ENCODE measurements at regions not wholly inside any gene's neighbourhood (a gene's known extent, or its start where the extent isn't known, plus 50 kb on each side); places are given as distances from the start of the nearest gene placed in this dataset.
"Not testable (repeated sequence)": the region's sequence is repeated elsewhere in the genome, so short reads cannot be mapped to it uniquely, and the experiment has no call there.

DNA sequence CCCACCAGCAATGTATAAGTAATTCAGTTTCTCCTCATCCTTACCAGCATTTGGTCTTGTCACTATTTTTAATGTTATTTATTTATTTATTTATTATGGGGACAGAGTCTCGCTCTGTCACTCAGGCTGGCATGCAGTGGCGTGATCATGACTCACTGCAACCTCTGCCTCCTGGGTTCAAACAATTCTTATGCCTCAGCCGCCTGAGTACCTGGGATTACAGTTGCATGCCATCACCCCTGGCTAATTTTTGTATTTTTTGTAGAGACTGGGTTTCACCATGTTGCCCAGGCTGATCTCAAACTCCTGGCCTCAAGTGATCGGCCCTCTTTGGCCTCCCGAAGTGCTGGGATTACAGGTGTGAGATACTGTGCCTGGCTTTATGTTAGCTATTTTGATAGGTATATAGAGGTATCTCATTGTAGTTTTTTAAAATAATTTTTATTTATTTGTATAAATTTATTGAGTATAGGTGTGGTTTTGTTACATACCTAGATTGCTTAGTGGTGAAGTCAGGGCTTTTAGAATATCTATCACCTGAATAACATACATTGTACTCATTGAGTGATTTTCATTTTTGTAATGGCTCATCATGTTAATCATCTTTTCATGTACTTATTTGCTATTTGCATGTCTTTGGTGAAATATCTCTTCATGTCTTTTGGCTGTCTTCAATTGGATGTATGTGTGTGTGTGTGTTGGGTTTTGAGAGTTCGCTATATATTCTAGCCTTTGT is 53.3 kb downstream of the TANC2 start:
- no peak for DNase-seq (ENCODE audit: low read depth, low spot score)
- ChIA-PET CTCF (no interaction called here), POLR2A (no interaction called here)
- TF ChIP-seq, protein P1, sequence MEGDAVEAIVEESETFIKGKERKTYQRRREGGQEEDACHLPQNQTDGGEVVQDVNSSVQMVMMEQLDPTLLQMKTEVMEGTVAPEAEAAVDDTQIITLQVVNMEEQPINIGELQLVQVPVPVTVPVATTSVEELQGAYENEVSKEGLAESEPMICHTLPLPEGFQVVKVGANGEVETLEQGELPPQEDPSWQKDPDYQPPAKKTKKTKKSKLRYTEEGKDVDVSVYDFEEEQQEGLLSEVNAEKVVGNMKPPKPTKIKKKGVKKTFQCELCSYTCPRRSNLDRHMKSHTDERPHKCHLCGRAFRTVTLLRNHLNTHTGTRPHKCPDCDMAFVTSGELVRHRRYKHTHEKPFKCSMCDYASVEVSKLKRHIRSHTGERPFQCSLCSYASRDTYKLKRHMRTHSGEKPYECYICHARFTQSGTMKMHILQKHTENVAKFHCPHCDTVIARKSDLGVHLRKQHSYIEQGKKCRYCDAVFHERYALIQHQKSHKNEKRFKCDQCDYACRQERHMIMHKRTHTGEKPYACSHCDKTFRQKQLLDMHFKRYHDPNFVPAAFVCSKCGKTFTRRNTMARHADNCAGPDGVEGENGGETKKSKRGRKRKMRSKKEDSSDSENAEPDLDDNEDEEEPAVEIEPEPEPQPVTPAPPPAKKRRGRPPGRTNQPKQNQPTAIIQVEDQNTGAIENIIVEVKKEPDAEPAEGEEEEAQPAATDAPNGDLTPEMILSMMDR (IDR thresholded peaks at IDR 0.05; ENCODE audit: insufficient read depth, low read length, missing control alignments), result no peak
- H3K4me3 ChIP-seq (ENCODE audit: low read depth, low read length), result no peak overlapping the region

DNA sequence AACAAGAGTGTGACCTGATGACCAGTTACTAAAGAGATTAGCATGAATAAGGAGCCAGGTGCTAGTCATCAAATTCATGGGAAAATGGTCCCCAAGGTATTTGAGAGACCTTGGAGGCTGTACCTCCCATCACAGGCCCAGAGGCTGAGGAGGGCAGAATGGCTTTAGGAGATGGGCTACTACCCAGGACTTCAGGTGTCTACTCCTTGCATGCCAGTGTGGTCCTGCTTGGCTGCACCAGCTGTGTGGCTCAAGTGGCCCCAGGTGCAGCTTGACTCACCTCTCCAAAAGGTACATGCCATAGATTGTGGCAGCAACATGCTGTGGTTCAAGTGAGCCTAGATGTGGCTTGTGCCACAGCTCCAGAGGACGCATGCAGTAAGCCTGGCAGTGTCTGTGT is 56.5 kb downstream of the TANC2 start:
- ChIA-PET POLR2A (no interaction called here), CTCF (no interaction called here)
- TF ChIP-seq, protein P1 (IDR thresholded peaks at IDR 0.05; ENCODE audit: insufficient read depth, low read length, missing control alignments), result no peak
- no peak overlapping the region for H3K4me3 ChIP-seq (ENCODE audit: low read depth, low read length)
- no peak for DNase-seq (ENCODE audit: low read depth, low spot score)

DNA sequence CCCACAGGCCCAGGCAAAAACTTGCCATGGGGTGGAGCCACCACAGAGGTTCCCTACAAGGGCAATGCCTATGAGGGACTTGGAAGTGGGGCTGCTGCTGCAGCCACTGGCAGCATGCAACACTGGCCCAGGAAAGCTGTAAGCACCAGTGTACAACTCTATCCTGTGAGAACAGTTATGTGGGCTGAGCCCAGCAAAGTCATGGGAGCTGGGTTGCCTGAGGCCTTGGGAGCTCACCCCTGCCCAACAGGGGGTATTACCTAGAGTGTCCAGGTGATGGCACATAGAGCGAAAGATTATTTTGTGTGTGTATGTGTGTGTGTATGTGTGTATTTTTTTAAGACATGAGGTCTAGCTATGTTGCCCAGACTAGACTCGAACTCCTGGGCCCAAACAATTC is 57.0 kb downstream of the TANC2 start:
- H3K4me3 ChIP-seq (ENCODE audit: low read depth, low read length), result no peak overlapping the region
- ChIA-PET POLR2A (no interaction called here), CTCF (no interaction called here)
- DNase-seq (ENCODE audit: low read depth, low spot score), result no peak
- TF ChIP-seq, protein P1 (IDR thresholded peaks at IDR 0.05; ENCODE audit: insufficient read depth, low read length, missing control alignments), result no peak

DNA sequence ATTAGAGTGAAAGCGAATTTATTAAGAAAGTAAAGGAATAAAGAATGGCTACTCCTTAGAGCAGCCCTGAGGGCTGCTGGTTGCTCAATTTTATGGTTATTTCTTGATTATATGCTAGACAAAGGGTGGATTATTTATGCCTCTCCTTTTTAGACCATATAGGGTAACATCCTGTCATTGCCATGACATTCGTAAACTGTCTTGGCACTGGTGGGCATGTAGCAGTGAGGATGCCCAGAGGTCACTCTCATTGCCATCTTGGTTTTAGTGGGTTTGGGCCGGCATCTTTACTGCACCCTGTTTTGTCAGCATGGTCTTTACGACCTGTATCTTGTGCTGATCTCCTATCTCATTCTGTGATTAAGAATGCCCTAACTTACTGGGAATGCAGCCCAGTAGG is 58.2 kb downstream of the TANC2 start:
- H3K4me3 ChIP-seq (ENCODE audit: low read depth, low read length), result no peak overlapping the region
- ChIA-PET CTCF (no interaction called here), POLR2A (no interaction called here)
- TF ChIP-seq, protein P1 (IDR thresholded peaks at IDR 0.05; ENCODE audit: insufficient read depth, low read length, missing control alignments), result no peak
- no peak for DNase-seq (ENCODE audit: low read depth, low spot score)

DNA sequence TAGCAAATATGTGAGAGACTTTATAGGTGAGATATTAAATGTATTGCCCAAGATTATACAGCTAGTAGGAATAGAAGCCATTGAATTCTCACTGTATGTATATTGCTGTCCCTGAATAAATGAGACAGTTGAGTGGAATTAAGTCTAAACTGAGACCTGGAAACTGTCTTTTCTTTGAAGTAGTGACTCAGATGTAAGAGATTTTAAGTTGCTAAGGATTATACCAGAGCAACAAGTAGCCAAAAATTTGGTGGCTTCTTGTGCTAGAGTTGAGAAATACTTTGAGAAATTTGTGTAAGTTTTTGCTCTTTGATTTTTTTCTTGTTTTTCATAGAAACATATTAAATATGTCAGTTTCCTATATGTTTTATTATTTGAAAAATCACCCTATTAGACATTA is 58.7 kb downstream of the TANC2 start:
- TF ChIP-seq, protein P1 (IDR thresholded peaks at IDR 0.05; ENCODE audit: insufficient read depth, low read length, missing control alignments), result no peak
- ChIA-PET CTCF (interaction anchor here (0.6 kb wide), 1 partner anchor 31 kb away, joined by 4 read pairs; no protein-coding TSS in a partner anchor), POLR2A (no interaction called here)
- DNase-seq (ENCODE audit: low read depth, low spot score), result no peak
- no peak overlapping the region for H3K4me3 ChIP-seq (ENCODE audit: low read depth, low read length)

DNA sequence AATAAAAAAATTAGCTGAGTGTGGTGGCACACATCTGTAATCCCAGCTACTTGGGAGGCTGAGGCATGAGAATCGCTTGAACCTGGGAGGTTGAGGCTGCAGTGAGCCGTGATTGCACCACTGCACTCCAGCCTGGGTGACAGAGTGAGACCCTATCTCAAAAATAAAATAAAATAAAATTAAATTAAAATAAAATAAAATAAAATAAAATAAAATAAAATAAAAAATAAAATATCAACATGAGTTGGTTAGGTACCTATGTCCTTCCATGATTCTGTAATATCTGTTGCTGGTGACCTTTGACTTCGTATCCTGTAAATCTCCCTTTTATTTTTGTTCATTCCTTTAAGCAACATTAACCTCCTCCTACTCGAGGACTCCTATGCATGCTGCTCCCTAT is 59.6 kb downstream of the TANC2 start:
- CTCF ChIA-PET, result interaction anchor here (0.6 to 1.1 kb wide), 3 partner anchors 31 to 58 kb away, joined by 3 to 5 read pairs (median 3); no protein-coding TSS in a partner anchor

DNA sequence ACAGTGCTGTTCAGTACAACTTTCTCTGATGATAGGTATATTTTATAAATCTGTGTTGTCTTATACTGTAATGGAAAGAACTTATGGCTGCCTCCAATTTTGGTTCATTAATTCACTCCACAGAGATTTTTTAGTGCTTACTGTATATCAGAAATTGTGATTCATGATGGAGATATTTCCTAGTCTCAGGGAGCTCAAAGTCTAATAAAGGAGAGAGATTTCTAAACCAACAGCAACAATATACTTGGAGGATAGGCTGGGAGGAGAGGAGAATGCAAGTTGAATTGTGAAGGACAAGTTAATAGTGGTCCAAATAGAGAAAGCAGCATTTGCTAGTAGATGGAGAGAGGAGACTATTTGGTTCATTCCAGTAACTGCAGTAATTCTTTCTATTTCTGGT is 63.5 kb downstream of the TANC2 start:
- H3K4me3 ChIP-seq (ENCODE audit: low read depth, low read length), result no peak overlapping the region
- ChIA-PET POLR2A (no interaction called here), CTCF (interaction anchor here (1.7 kb wide), 1 partner anchor 11 kb away, joined by 4 read pairs; no protein-coding TSS in a partner anchor)
- peak; percentile 34 for DNase-seq (ENCODE audit: low read depth, low spot score)
- TF ChIP-seq, protein P1 (IDR thresholded peaks at IDR 0.05; ENCODE audit: insufficient read depth, low read length, missing control alignments), result no peak

More for the DNA sequence above, 59.6 kb downstream of the TANC2 start:
- H3K4me3 ChIP-seq (ENCODE audit: low read depth, low read length); DNase-seq (ENCODE audit: low read depth, low spot score); POLR2A ChIA-PET: not testable (repeated sequence)

All from AG04449 (cell line).